PC-9 (cell line): ENCODE measurements at regions not wholly inside any gene's neighbourhood (a gene's known extent, or its start where the extent isn't known, plus 50 kb on each side); places are given as distances from the start of the nearest gene placed in this dataset.

Source experiments
- BruUV-seq: library from RNA; stranded (reverse); fragments of 400-500 nt; replicated peaks from 2 replicates; lab custom pipeline; 2021; lab: Mats Ljungman, UMichigan
- CTCF ChIA-PET: fragments of 300-600 bp; sonication (Branson Sonifier 250); formaldehyde crosslinking; loops from one replicate; lab custom pipeline; 2022; ENCODE audit warnings: antibody characterized with exemption; lab: Charles Lee
- POLR2A ChIA-PET: fragments of 300-600 bp; sonication (Branson Sonifier 250); formaldehyde crosslinking; loops from one replicate; lab custom pipeline; 2022; ENCODE audit warnings: antibody characterized with exemption; ENCODE audit not compliant: unreplicated experiment; lab: Charles Lee
- DNase-seq, 2 experiments: peaks; one replicate each; pipeline versions ENCODE4 v3.0.0 to v3.0.0-alpha.2; 2015 to 2022; ENCODE audit warnings: mixed read lengths in 1 of 2
- H2AFZ ChIP-seq: fragments of 200-600 bp; sonication (generic); 2 replicates; pipeline ENCODE4 v1.8.1; 2017; ENCODE audit warnings: antibody characterized with exemption
- H3F3A ChIP-seq: fragments of 200-600 bp; sonication (generic); 2 replicates; pipeline ENCODE4 v1.8.1; 2017; ENCODE audit warnings: antibody characterized with exemption, mild to moderate bottlenecking, low read depth; ENCODE audit not compliant: insufficient read depth
- H3K27ac ChIP-seq: fragments of 200-600 bp; sonication (generic); 2 replicates; pipeline ENCODE4 v1.6.1; 2016; ENCODE audit warnings: mixed run types
- H3K27me3 ChIP-seq: fragments of 200-600 bp; sonication (generic); 2 replicates; pipeline ENCODE4 v1.6.1; 2016; ENCODE audit warnings: low read depth, mixed run types; ENCODE audit not compliant: insufficient read depth
- H3K36me3 ChIP-seq: fragments of 200-600 bp; sonication (generic); 2 replicates; pipeline ENCODE4 v1.6.1; 2016; ENCODE audit warnings: low read depth, mixed run types
- H3K4me1 ChIP-seq: fragments of 200-600 bp; sonication (generic); replicated peaks from 2 replicates; pipeline ENCODE4 v1.6.1; 2016; ENCODE audit warnings: mixed run types; ENCODE audit not compliant: insufficient read depth
- H3K4me2 ChIP-seq: fragments of 200-600 bp; sonication (generic); 2 replicates; pipeline ENCODE4 v1.6.1; 2017; ENCODE audit warnings: mixed run types
- H3K4me3 ChIP-seq: fragments of 200-600 bp; sonication (generic); 2 replicates; pipeline ENCODE4 v1.6.1; 2016; ENCODE audit warnings: mixed run types
- H3K79me2 ChIP-seq: fragments of 200-600 bp; sonication (generic); 2 replicates; pipeline ENCODE4 v1.6.1; 2017; ENCODE audit warnings: low read depth, mixed run types
- H3K9me2 ChIP-seq: fragments of 200-600 bp; sonication (generic); 2 replicates; pipeline ENCODE4 v1.8.1; 2017; ENCODE audit warnings: mild to moderate bottlenecking; ENCODE audit not compliant: insufficient read depth
- H3K9me3 ChIP-seq: fragments of 200-600 bp; sonication (generic); 2 replicates; pipeline ENCODE4 v1.8.1; 2016; ENCODE audit warnings: low read depth; ENCODE audit not compliant: insufficient read depth
- H4K20me1 ChIP-seq: fragments of 200-600 bp; sonication (generic); 2 replicates; pipeline ENCODE4 v1.8.1; 2017; ENCODE audit not compliant: insufficient read depth
- EZH2 ChIP-seq: fragments of 200-600 bp; sonication (generic); IDR thresholded peaks from 2 replicates; pipeline ENCODE4 v1.8.0; 2017; ENCODE audit warnings: antibody characterized with exemption, low read depth
- intact Hi-C: fragments of 100-400 bp; cut with micrococcal nuclease; formaldehyde crosslinking; loops from one replicate; pipeline ENCODE4 v1.10.0; 2022; ENCODE audit not compliant: unreplicated experiment
- TF ChIP-seq, protein P1 (sequence below): fragments of 200-600 bp; sonication (generic); conservative IDR thresholded peaks from 2 replicates; pipeline ENCODE4 v1.6.1; 2017; ENCODE audit warnings: mixed run types, antibody characterized with exemption, mild to moderate bottlenecking, moderate library complexity

DNA sequence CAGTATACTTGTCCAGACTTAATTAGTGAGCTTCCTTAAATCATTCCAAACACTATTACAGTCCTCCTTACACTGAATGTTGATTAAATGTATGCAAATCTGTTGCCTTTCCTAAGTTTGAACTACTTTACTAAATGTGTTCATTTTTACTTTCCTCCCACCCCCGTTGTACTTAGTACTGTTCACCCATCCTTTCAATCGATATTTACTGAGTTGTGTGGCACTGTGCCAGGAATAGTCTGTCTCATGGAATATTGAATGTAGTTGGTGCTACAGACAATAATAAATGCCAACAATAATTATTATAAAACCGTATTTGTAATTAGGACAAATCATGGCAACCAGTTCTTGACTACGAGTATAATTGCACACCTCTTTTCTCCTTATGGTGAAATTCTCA, 335.7 kb downstream of the GPR37 start:
- Histone ChIP-seq H3K4me1 (no peaks in the 10 kb centered on the region), H2AFZ (no peak overlapping the region), H3K27ac (no peak overlapping the region), H3K4me3 (no peak overlapping the region), H3K79me2 (no peaks in the 10 kb centered on the region), H3K9me3 (no peaks in the 10 kb centered on the region), H3K27me3 (no peaks in the 10 kb centered on the region), H3K9me2 (0 out of 2 replicates have a peak, but pooled peaks cover 4% of the 10 kb centered on the region), H3F3A (no peaks in the 10 kb centered on the region), H3K36me3 (no peaks in the 10 kb centered on the region), H3K4me2 (no peak overlapping the region), H4K20me1 (no peaks in the 10 kb centered on the region)
- BruUV-seq: no TSS peak
- ChIA-PET POLR2A (no interaction called here), CTCF (no interaction called here)
- intact Hi-C loops: loop anchor here (5.0 kb wide), 1 partner anchor 317 kb away; no protein-coding TSS in a partner anchor
- no peak for DNase-seq
- TF ChIP-seq, protein P1, sequence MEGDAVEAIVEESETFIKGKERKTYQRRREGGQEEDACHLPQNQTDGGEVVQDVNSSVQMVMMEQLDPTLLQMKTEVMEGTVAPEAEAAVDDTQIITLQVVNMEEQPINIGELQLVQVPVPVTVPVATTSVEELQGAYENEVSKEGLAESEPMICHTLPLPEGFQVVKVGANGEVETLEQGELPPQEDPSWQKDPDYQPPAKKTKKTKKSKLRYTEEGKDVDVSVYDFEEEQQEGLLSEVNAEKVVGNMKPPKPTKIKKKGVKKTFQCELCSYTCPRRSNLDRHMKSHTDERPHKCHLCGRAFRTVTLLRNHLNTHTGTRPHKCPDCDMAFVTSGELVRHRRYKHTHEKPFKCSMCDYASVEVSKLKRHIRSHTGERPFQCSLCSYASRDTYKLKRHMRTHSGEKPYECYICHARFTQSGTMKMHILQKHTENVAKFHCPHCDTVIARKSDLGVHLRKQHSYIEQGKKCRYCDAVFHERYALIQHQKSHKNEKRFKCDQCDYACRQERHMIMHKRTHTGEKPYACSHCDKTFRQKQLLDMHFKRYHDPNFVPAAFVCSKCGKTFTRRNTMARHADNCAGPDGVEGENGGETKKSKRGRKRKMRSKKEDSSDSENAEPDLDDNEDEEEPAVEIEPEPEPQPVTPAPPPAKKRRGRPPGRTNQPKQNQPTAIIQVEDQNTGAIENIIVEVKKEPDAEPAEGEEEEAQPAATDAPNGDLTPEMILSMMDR: no peak
- no peak for TF ChIP-seq EZH2

DNA sequence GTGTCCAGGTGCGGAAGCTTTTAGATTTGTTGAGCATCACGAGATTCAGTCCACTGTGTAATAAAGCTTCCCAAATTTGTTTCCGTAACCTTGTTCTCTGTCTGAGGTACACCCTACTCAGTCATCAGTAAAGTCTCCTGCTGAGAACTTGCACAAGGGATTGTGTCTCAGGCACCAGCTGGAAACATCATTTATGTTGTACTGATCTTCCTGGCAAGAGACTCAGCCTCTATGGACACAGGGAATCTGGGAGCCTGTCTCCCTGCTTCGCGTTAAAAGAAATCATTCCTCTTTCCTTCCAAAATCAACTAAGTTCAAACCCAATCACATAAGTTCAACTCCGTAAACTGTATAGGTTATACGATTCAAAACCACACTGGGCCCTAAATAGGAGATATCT, 336.8 kb downstream of the GPR37 start:
- TF ChIP-seq, protein P1: no peak
- Histone ChIP-seq H3K9me3 (no peaks in the 10 kb centered on the region), H3K9me2 (0 out of 2 replicates have a peak, but pooled peaks cover 4% of the 10 kb centered on the region), H3K27me3 (no peaks in the 10 kb centered on the region), H3K27ac (no peak overlapping the region), H3K4me3 (no peak overlapping the region), H3K4me1 (no peaks in the 10 kb centered on the region), H3K4me2 (no peak overlapping the region), H3K36me3 (no peaks in the 10 kb centered on the region), H3K79me2 (no peaks in the 10 kb centered on the region), H4K20me1 (no peaks in the 10 kb centered on the region), H3F3A (no peaks in the 10 kb centered on the region), H2AFZ (no peak overlapping the region)
- intact Hi-C loops: no loop called here
- ChIA-PET POLR2A (no interaction called here), CTCF (no interaction called here)
- DNase-seq: no peak
- no TSS peak for BruUV-seq

DNA sequence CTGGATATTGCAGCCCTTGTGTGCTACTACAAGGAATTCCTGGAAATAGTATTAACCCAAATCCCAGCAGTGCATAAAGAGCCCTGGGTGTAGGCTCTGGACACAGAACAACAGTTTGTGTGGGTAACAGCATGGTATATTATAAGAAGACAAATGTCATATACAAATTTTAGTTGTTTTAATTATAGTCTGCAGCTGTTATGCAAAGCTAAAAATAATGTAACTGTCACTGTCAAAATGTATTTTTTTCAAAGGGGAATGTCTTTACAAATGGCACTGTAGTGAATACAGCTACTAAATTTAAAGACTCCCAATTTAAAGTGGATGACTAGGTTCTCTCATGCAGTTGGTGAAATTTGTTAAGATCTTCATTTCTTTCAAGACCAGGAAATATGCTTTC, 339.0 kb downstream of the GPR37 start:
- Histone ChIP-seq H3K27ac (no peak overlapping the region), H3K4me1 (no peaks in the 10 kb centered on the region), H3F3A (no peaks in the 10 kb centered on the region), H4K20me1 (no peaks in the 10 kb centered on the region), H3K79me2 (no peaks in the 10 kb centered on the region), H3K27me3 (no peaks in the 10 kb centered on the region), H3K9me2 (0 out of 2 replicates have a peak, but pooled peaks cover 4% of the 10 kb centered on the region), H3K4me3 (no peak overlapping the region), H2AFZ (no peak overlapping the region), H3K4me2 (no peak overlapping the region), H3K36me3 (no peaks in the 10 kb centered on the region), H3K9me3 (no peaks in the 10 kb centered on the region)
- BruUV-seq: no TSS peak
- CTCF ChIA-PET: no interaction called here
- intact Hi-C loops: no loop called here
- no peak for DNase-seq
- TF ChIP-seq EZH2: no peak
- TF ChIP-seq, protein P1: no peak
- POLR2A ChIA-PET: no interaction called here
